ENCODE measurements at regions not wholly inside any gene's neighbourhood (a gene's known extent, or its start where the extent isn't known, plus 50 kb on each side); places are given as distances from the start of the nearest gene placed in this dataset.

GRCh38 chr3:152772674-152773225 lies 62.2 kb upstream of the P2RY1 start:
- Histone ChIP-seq H3K4me1 (ENCODE audit: insufficient read depth) (no peaks in the 10 kb centered on the region), H3K27ac (ENCODE audit: low read depth) (no peak overlapping the region), H3K9me2 (ENCODE audit: insufficient read depth) (no peaks in the 10 kb centered on the region), H3K36me3 (ENCODE audit: insufficient read depth) (no peaks in the 10 kb centered on the region), H4K20me1 (replicated peaks; ENCODE audit: insufficient read depth) (no peaks in the 10 kb centered on the region), H3F3A (replicated peaks; ENCODE audit: low read depth) (no peaks in the 10 kb centered on the region), H3K4me3 (no peak overlapping the region), H3K4me2 (no peak overlapping the region), H3K27me3 (ENCODE audit: insufficient read depth) (no peaks in the 10 kb centered on the region), H2AFZ (peak overlapping the region; percentile 14; the same call in 1 of the 2 replicates), H3K79me2 (replicated peaks; ENCODE audit: insufficient read depth) (no peaks in the 10 kb centered on the region)
- no peaks in the 10 kb centered on the region for H3K4me1 Mint-ChIP-seq
- H3K36me3 Mint-ChIP-seq (ENCODE audit: low read depth), result peaks cover 7% of the 10 kb centered on the region; the same call in 2 of the 3 replicates
- peaks cover 2% of the 10 kb centered on the region for H3K27me3 Mint-ChIP-seq (ENCODE audit: insufficient read depth, low read depth, poor library complexity)
- TF ChIP-seq ZNF331 (CRISPR knock-in tag; IDR thresholded peaks at IDR 0.05; ENCODE audit: low read depth) (no peak), EZH2 (IDR thresholded peaks at IDR 0.05; ENCODE audit: low read depth, unreplicated experiment) (no peak), ZNF462 (CRISPR knock-in tag; IDR thresholded peaks at IDR 0.05) (no peak), CTCF (conservative IDR thresholded peaks at IDR 0.05; ENCODE audit: low read depth in 2 of 2) (no peak), REST (IDR thresholded peaks at IDR 0.05; ENCODE audit: unreplicated experiment) (no peak), JUNB (IDR thresholded peaks at IDR 0.05; ENCODE audit: unreplicated experiment) (no peak), POLR2AphosphoS5 (IDR thresholded peaks at IDR 0.05; ENCODE audit: low read depth) (no peak), CREB1 (CRISPR knock-in tag; IDR thresholded peaks at IDR 0.05; ENCODE audit: low read depth) (no peak), ZNF114 (CRISPR knock-in tag; IDR thresholded peaks at IDR 0.05) (no peak), STAT1 (IDR thresholded peaks at IDR 0.05; ENCODE audit: unreplicated experiment) (no peak), ETS1 (IDR thresholded peaks at IDR 0.05) (no peak), NANOG (IDR thresholded peaks at IDR 0.05; ENCODE audit: borderline replicate concordance) (no peak), EZH2phosphoT487 (IDR thresholded peaks at IDR 0.05; ENCODE audit: unreplicated experiment) (no peak)
- peaks cover 7% of the 10 kb centered on the region; the same call in 2 of the 3 replicates for H3K9me3 Mint-ChIP-seq
- ATAC-seq, result no peak
- no peak overlapping the region for H3K27ac Mint-ChIP-seq
- no peak overlapping the region for H3K4me3 Mint-ChIP-seq
- no peak for DNase-seq (ENCODE audit: low spot score)
